ENCODE measurements at regions not wholly inside any gene's neighbourhood (a gene's known extent, or its start where the extent isn't known, plus 50 kb on each side); places are given as distances from the start of the nearest gene placed in this dataset.

- Histone ChIP-seq H3K23ac (ENCODE audit: insufficient read length, low read depth, low read length) (no peak overlapping the region), H3K79me2 (ENCODE audit: insufficient read depth, low read length) (no peaks in the 10 kb centered on the region), H3K27ac (ENCODE audit: insufficient read length, low read depth, low read length) (no peak overlapping the region), H3K9ac (ENCODE audit: extremely low read depth, insufficient read length, low read length) (no peak overlapping the region), H2BK120ac (ENCODE audit: low read depth, low read length, poor library complexity, severe bottlenecking) (no peak overlapping the region), H4K91ac (ENCODE audit: insufficient read length, low read depth, low read length) (no peak overlapping the region), H2BK20ac (ENCODE audit: low read depth, low read length, poor library complexity, severe bottlenecking) (no peak overlapping the region), H3K18ac (ENCODE audit: insufficient read length, low read depth, low read length) (no peak overlapping the region), H3K56ac (ENCODE audit: insufficient read length, low read depth, low read length) (no peak overlapping the region), H3K14ac (ENCODE audit: insufficient read depth, low read length) (no peak overlapping the region), H3T11ph (ENCODE audit: low read length) (no peak overlapping the region), H4K20me1 (ENCODE audit: control insufficient read depth, insufficient read depth, insufficient read length) (no peaks in the 10 kb centered on the region), H2BK12ac (ENCODE audit: insufficient read length, low read depth, low read length) (no peak overlapping the region), H3K79me1 (ENCODE audit: insufficient read depth, low read depth, low read length, poor library complexity, severe bottlenecking) (no peaks in the 10 kb centered on the region), H2AFZ (ENCODE audit: low read length) (no peak overlapping the region), H4K8ac (replicated peaks; ENCODE audit: insufficient read length, low read depth, low read length) (no peak overlapping the region), H3K4me1 (ENCODE audit: insufficient read depth, low read length) (no peaks in the 10 kb centered on the region), H2BK15ac (ENCODE audit: low read depth, low read length) (no peak overlapping the region), H3K23me2 (ENCODE audit: insufficient read length, low read depth, low read length, poor library complexity, severe bottlenecking) (no peaks in the 10 kb centered on the region), H2BK5ac (ENCODE audit: insufficient read length, low read length) (no peak overlapping the region), H4K5ac (ENCODE audit: insufficient read length, low read depth, low read length) (no peak overlapping the region), H3K4me2 (ENCODE audit: insufficient read depth, insufficient read length, low read length) (no peak overlapping the region), H3K9me3 (ENCODE audit: control insufficient read depth, low read depth, low read length) (no peaks in the 10 kb centered on the region), H3K27me3 (ENCODE audit: insufficient read depth, low read length) (no peaks in the 10 kb centered on the region), H2AK5ac (ENCODE audit: insufficient read length, low read length) (no peak overlapping the region), H3K4ac (ENCODE audit: low read depth, low read length) (no peak overlapping the region)
- Mint-ChIP-seq H3K4me1 (no peaks in the 10 kb centered on the region), H3K9me3 (peaks cover 42 to 61% of the 10 kb centered on the region in 2 experiments), H3K27me3 (ENCODE audit: low read depth) (peaks cover 3% of the 10 kb centered on the region), H3K4me3 (no peak overlapping the region), H3K27ac (no peak overlapping the region), H3K36me3 (ENCODE audit: insufficient read depth in 1 of 3, low read depth in 3 of 3) (peaks cover 8 to 35% (median 23%) of the 10 kb centered on the region in 3 experiments; a peak in 6 of 7 replicates)
- TF ChIP-seq CTCF (conservative IDR thresholded peaks at IDR 0.05): no peak
- no peak for DNase-seq
Observed at GRCh38 chr10:85026878-85027467, 698.6 kb downstream of the CCSER2 start.

Data from H9 (cell line).